Breast epithelium (tissue), 4 donors: ENCODE measurements at regions not wholly inside any gene's neighbourhood (a gene's known extent, or its start where the extent isn't known, plus 50 kb on each side); places are given as distances from the start of the nearest gene placed in this dataset.
A peak's percentile ranks its signal among the peaks of the same experiment; 100 is the strongest.

Experiments
- DNase-seq, 2 donors: peaks; one replicate each; pipeline ENCODE4 v3.0.0-alpha.2; 2019; ENCODE audit warnings: low spot score in 2 of 2
- H3K27ac ChIP-seq, 2 donors: fragments of 200-600 bp; sonication (generic) in 1 of 2; one replicate each; pipeline ENCODE4 v1.5.1; 2016 to 2019; ENCODE audit warnings: mild to moderate bottlenecking in 1 of 2
- H3K27me3 ChIP-seq, 2 donors: fragments of 200-600 bp; sonication (generic) in 1 of 2; one replicate each; pipeline versions ENCODE4 v1.5.1 to v1.6.0; 2017 to 2019; ENCODE audit warnings: control low read depth in 1 of 2, mild to moderate bottlenecking in 1 of 2
- H3K36me3 ChIP-seq: fragments of 200-600 bp; one replicate; pipeline ENCODE4 v1.5.1; 2019
- H3K4me1 ChIP-seq, 2 donors: fragments of 200-600 bp; sonication (generic); one replicate each; pipeline ENCODE4 v1.5.1; 2016 to 2019; ENCODE audit warnings: control low read depth in 1 of 2
- H3K4me3 ChIP-seq, 3 donors: fragments of 200-600 bp; sonication (generic); 1 replicate in 2 of 3; 2 replicates in 1 of 3; pipeline ENCODE4 v1.5.1; 2016 to 2019; ENCODE audit warnings: mild to moderate bottlenecking in 3 of 3, moderate library complexity in 2 of 3
- H3K9me3 ChIP-seq, 2 donors: fragments of 200-600 bp; sonication (generic) in 1 of 2; one replicate each; pipeline ENCODE4 v1.5.1; 2016 to 2019; ENCODE audit warnings: control low read depth in 1 of 2
- CTCF ChIP-seq, 3 donors: fragments of 450-650 bp; IDR thresholded peaks; one replicate each; pipeline ENCODE4 v1.5.1; 2016 to 2017; ENCODE audit warnings: antibody characterized with exemption in 3 of 3, mild to moderate bottlenecking in 3 of 3, moderate library complexity in 3 of 3
- POLR2A ChIP-seq: fragments of 450-650 bp; IDR thresholded peaks from one replicate; pipeline ENCODE4 v1.6.1; 2016; ENCODE audit warnings: antibody characterized with exemption, mild to moderate bottlenecking, moderate library complexity
- POLR2AphosphoS5 ChIP-seq, 3 donors: sonication (generic); formaldehyde crosslinking; IDR thresholded peaks; one replicate each; pipeline ENCODE4 v1.6.1; 2017; ENCODE audit warnings: antibody characterized with exemption in 3 of 3
- intact Hi-C: fragments of 100-400 bp; cut with DNase I; formaldehyde crosslinking; loops from one replicate; pipeline ENCODE4 v1.15.1; 2023; ENCODE audit warnings: low total_unique reads

- H3K27me3 ChIP-seq, result no peaks in the 10 kb centered on the region
- no peak overlapping the region for H3K27ac ChIP-seq
- H3K4me3 ChIP-seq, result no peak overlapping the region
Measured at GRCh38 chr3:94331831-94332230, 269.0 kb downstream of the NSUN3 start.

GRCh38 chr3:94336046-94336753 lies 273.3 kb downstream of the NSUN3 start:
- Histone ChIP-seq H3K27ac (no peak overlapping the region), H3K4me3 (no peak overlapping the region), H3K9me3 (no peaks in the 10 kb centered on the region), H3K27me3 (no peaks in the 10 kb centered on the region), H3K4me1 (no peaks in the 10 kb centered on the region), H3K36me3 (no peaks in the 10 kb centered on the region)
- TF ChIP-seq CTCF (IDR thresholded peaks at IDR 0.05) (peak in 1 of 3 donors; percentile 39), POLR2A (no peak)
- intact Hi-C loops, result no loop called here
- DNase-seq, result no peak

More at GRCh38 chr3:94331831-94332230, 269.0 kb downstream of the NSUN3 start:
- no peak for DNase-seq
- intact Hi-C loops, result no loop called here
- no peaks in the 10 kb centered on the region for H3K36me3 ChIP-seq
- no peak for TF ChIP-seq POLR2A
- no peak for TF ChIP-seq POLR2AphosphoS5 (IDR thresholded peaks at IDR 0.05)
- no peak for TF ChIP-seq CTCF (IDR thresholded peaks at IDR 0.05)
- H3K4me1 ChIP-seq, result no peaks in the 10 kb centered on the region
- no peaks in the 10 kb centered on the region for H3K9me3 ChIP-seq

GRCh38 chr3:94345101-94345500 lies 282.2 kb downstream of the NSUN3 start:
- Histone ChIP-seq H3K4me1 (no peaks in the 10 kb centered on the region), H3K36me3 (no peaks in the 10 kb centered on the region), H3K27me3 (no peaks in the 10 kb centered on the region), H3K27ac (no peak overlapping the region), H3K4me3 (no peak overlapping the region), H3K9me3 (no peaks in the 10 kb centered on the region)
- TF ChIP-seq POLR2AphosphoS5 (IDR thresholded peaks at IDR 0.05) (no peak), POLR2A (no peak), CTCF (IDR thresholded peaks at IDR 0.05) (no peak)
- no peak for DNase-seq
- intact Hi-C loops, result no loop called here

GRCh38 chr3:94349310-94349878 lies 286.5 kb downstream of the NSUN3 start:
- intact Hi-C loops, result no loop called here
- no peak overlapping the region for H3K4me3 ChIP-seq

More at GRCh38 chr3:94349310-94349878, 286.5 kb downstream of the NSUN3 start:
- H3K9me3 ChIP-seq, result no peaks in the 10 kb centered on the region
- no peak for DNase-seq
- no peak overlapping the region for H3K27ac ChIP-seq
- H3K4me1 ChIP-seq, result no peaks in the 10 kb centered on the region
- H3K27me3 ChIP-seq, result no peaks in the 10 kb centered on the region
- H3K36me3 ChIP-seq, result no peaks in the 10 kb centered on the region
- TF ChIP-seq CTCF (IDR thresholded peaks at IDR 0.05) (no peak), POLR2AphosphoS5 (IDR thresholded peaks at IDR 0.05) (no peak)
